GM21529 (cell line): ENCODE measurements at regions not wholly inside any gene's neighbourhood (a gene's known extent, or its start where the extent isn't known, plus 50 kb on each side); places are given as distances from the start of the nearest gene placed in this dataset.
A peak's percentile ranks its signal among the peaks of the same experiment; 100 is the strongest.
"Not testable (repeated sequence)": the region's sequence is repeated elsewhere in the genome, so short reads cannot be mapped to it uniquely, and the experiment has no call there.

Source experiments
- ATAC-seq: cut with Tn5 transposase; IDR thresholded peaks from one replicate; pipeline ENCODE4 v1.9.1; 2021; ENCODE audit not compliant: unreplicated experiment

DNA sequence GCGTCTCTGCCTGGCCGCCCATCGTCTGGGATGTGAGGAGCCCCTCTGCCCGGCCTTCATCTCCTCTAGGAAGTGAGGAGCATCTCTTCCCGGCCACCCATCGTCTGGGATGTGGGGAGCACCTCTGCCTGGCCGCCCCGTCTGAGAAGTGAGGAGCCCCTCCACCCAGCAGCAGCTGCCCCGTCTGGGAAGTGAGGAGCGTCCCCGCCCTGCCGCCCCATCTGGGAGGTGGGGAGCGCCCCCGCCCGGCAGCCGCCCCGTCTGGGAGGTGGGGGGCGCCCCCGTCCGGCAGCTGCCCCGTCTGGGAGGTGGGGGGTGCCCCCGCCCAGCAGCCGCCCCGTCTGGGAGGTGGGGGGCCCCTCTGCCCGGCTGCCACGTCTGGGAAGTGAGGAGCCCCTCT lies 153.7 kb upstream of the MYRIP start:
- ATAC-seq: not testable (repeated sequence)

DNA sequence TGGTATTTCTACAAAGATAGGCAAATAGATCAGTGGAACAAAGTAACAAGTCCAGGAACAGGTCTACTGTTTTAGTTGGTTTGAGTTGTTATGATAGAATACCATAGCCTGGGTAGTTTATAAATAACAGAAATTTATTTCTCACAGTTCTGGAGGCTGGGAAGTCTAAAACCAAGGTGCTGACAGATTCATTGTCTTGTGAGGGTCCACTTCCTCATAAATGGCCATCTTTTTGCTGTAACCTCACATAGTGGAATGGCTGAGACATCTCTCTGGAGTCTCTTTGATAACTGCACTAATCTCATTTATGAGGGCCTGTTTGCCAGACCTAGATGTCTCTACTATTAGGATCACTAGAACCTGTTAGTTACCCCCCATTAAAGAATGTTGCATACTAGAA lies 152.3 kb upstream of the MYRIP start:
- no peak for ATAC-seq

DNA sequence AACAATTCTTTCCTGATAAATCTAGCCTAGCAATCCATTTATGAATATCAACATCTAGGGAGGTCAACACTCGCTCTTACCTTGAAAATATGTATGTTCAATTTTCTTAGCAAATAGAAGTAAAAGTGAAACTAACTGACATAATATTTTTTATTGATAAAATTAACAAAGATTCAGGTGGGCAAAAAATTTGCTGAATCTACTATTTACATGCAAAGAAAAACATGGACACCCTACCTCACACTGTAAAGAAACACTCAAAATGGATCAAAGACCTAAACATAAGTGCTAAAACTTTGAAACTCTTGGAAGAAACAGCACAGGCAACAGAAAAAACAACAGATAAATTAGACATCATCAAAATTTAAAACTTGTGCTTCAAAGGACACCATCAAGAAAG lies 151.6 kb upstream of the MYRIP start:
- no peak for ATAC-seq

DNA sequence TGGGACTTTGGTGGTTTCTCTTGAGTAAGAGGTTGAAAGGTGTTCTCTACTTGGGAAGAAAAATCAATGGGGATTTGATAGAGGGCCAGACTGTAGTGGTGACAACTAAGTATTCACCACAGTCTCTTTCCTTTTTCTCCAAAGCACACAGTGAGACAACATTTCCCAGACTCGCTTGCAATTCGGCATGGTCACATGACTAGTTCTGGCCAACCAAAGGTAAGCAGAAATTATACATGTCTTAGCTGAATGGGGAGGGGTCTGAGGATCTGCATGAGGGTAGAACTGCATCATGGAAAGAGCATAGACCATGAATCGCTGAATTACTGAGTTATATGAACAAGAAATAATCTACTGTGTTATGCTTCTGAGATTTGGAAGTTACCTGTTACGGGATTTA lies 144.5 kb upstream of the MYRIP start:
- no peak for ATAC-seq

GRCh38 chr3:39665441-39665840 lies 144.0 kb upstream of the MYRIP start:
- no peak for ATAC-seq

GRCh38 chr3:39668420-39668819 lies 141.0 kb upstream of the MYRIP start:
- ATAC-seq: peak; percentile 67

- no peak for ATAC-seq
Measured at GRCh38 chr3:39671116-39671515, 138.3 kb upstream of the MYRIP start.

GRCh38 chr3:39671600-39671999 lies 137.8 kb upstream of the MYRIP start:
- no peak for ATAC-seq

DNA sequence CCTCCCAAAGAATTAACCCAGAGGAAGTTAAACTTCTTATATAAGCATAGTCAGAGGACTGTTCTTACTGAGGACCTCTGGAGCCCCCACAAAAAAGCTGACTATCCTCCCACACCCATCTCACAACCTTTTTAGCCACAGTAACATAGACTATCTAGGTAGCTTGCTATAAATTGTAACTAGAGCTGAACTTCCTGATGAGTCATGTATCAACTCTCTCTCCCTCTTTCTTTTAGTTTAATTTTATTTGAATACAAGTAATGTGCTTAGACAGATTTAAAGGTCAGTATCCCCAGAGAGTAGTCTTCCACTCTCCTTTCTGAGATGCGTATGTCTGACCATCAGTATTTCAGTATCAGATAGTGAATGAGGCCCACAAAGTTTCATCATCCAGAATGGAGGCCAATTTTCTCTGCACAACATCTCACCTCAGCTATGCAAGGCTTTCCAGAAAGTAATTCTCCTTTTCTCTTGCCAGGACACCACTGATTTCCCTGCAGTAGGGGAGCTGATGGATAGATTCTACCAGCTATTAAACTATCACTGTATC lies 104.0 kb upstream of the MYRIP start:
- no peak for ATAC-seq

DNA sequence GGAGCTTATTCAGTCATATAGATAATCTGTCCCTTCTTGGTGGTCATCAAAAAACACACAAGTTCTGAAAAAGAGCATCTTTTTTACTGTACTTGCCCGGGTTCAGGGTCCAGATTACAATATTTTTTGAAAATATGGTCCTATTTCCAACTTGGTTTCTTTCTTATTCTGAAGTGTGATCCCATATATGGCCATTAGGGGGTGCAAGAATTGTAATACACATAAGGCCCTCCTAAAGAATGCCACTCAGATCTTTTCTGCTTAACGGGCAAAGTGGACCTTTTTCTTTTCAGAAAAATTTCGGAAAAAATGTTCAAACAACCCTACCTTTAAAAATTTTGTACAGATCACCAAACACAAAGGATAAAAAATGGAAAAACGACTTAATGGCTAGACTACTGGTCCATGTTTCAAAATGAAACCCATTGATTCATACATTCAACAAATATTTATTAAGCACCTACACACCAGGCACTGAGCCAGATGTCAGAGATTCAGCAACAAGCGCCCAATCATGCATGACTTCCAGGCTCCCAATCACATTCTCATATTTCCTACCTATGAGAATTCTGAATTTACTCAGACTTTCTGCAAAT lies 102.0 kb upstream of the MYRIP start:
- ATAC-seq: no peak

- no peak for ATAC-seq
Measured at GRCh38 chr3:39712413-39713048, 96.9 kb upstream of the MYRIP start.

DNA sequence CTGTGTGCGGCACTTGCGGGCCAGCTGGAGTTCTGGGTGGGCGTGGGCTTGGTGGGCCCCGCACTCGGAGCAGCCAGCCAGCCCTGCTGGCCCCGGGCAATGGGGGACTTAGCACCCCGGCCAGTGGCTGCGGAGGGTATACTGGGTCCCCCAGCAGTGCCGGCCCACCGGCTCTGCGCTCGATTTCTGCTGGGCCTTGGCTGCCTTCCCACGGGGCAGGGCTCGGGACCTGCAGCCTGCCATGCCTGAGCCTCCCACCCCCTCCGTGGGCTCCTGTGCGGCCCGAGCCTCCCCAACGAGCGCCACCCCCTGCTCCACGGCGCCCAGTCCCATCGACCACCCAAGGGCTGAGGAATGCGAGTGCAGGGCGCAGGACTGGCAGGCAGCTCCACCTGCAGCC lies 96.1 kb upstream of the MYRIP start:
- not testable (repeated sequence) for ATAC-seq

GRCh38 chr3:39716849-39717248 lies 92.6 kb upstream of the MYRIP start:
- ATAC-seq: no peak

DNA sequence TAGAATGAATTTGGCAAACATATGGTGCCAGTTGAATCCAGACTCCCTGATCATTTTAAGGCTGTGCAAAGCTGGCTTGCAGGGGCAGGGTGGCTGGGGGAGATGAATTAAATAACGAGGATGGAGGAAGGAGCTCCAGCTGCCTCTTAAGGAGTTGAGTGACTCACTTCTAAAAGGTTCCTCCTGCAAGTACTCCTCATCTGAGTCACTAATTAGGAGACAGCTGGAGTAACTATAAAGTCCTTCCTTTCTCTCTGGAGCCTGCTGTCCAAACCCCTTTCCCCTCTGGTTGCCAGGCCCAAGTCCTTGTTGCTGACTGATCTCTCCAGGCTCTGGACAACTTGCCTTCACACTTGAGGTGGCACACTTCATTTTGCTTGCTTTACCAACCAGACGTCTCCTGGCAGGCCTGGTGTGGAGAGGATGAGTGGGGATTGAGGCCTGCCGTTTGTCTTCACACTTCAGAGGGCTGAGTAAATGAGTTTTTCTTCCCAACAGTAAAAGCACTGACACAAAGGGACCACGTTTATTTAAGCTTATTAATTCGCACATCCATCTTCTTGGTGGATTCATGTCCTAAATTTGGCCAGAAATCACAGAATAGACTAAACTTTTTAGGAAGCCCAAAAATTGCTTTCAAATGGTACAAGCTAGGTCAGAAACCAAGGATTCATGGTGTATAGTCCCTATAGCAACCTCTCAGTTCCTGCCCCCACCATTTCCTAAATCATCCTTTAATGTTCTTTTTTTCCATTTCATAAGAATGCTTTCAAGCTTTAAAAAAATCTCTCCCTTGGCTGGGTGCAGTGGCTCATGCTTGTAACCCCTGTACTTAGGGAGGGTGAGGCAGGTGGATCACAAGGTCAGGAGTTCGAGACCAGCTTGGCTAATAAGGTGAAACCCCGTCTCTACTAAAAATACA lies 90.5 kb upstream of the MYRIP start:
- no peak for ATAC-seq

DNA sequence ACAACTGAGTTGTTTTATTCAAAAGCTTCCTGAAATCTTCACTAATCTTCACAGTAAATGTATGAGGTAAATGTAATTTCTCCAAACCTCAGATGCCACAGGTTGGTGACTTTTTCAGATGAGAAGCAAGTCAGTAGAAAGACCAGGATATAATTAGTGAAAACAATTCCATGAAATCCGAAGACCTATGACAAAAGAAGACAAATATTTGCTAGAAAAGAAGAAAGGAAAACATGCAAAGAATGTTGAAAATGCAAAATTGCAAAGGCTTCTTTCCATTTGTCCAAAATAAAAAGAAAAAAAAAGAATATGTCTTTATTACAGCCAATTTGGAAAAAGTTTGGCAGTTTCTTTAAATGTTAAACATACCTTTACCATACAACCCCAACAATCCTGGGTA lies 88.3 kb upstream of the MYRIP start:
- ATAC-seq: no peak

DNA sequence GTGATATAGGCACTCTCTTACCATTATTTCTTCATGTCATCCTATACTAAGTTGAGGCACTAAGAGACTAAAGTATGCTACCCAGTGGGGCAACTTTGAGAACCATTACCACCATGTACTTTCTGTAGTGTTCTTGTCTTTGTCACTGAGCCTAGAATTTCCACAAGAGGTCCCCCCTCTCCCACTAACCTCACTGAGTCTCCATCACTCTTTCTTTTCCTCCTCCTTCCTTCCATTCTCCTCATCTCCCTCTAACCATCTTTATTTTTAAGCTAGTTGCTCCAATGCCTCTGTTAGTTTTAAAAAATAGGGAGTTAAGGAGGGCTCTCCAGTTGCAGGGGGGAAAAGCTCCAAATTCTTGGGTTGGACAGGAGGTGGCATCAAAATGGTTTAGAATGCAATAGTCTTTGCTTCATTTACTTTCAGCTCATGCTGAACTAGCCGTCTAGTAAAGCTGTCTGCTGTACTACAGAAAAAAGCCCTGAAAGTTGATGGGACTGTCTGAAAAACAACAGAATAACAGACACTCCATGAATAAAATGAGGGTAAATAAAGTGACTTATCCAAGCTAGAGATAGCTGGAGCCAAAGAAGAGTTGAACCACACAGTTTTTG lies 85.1 kb upstream of the MYRIP start:
- no peak for ATAC-seq

- ATAC-seq: no peak
Measured at GRCh38 chr3:39725321-39725720, 84.1 kb upstream of the MYRIP start.

GRCh38 chr3:39727415-39727814 lies 82.0 kb upstream of the MYRIP start:
- no peak for ATAC-seq

DNA sequence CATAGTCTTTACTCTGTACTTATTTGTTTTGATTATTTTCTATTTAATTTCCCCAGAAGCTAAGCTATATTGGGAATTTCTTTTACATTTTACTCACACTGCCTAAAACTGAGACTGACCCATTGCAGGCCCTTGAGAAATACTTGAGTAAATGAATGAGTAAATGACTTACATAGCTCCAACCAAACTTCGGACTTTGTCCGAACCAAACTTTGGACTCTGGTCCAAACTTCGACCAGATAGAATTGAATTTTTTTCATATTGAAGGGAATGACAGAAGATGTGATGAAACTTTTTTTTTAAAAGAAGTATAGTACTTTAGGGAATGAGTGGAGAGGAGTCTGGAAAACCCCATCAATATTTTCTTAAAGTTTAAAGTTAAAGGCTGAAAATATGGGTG lies 75.6 kb upstream of the MYRIP start:
- ATAC-seq: no peak

- not testable (repeated sequence) for ATAC-seq
Measured at GRCh38 chr3:39739658-39740057, 69.8 kb upstream of the MYRIP start.

GRCh38 chr3:39744746-39745145 lies 64.7 kb upstream of the MYRIP start:
- ATAC-seq: no peak
